Central memory CD4-positive, alpha-beta T cell (primary cell): ENCODE measurements at regions not wholly inside any gene's neighbourhood (a gene's known extent, or its start where the extent isn't known, plus 50 kb on each side); places are given as distances from the start of the nearest gene placed in this dataset.
"Not testable (repeated sequence)": the region's sequence is repeated elsewhere in the genome, so short reads cannot be mapped to it uniquely, and the experiment has no call there.

Experiments
- DNase-seq: peaks from one replicate; pipeline ENCODE4 v3.0.0; 2022

GRCh38 chr22:25397616-25398015 is 166.9 kb upstream of the GRK3 start:
- no peak for DNase-seq

- not testable (repeated sequence) for DNase-seq
Observed at GRCh38 chr22:25398591-25399062, 165.8 kb upstream of the GRK3 start.

GRCh38 chr22:25399649-25400151 is 164.8 kb upstream of the GRK3 start:
- DNase-seq: no peak

- DNase-seq: no peak
Observed at GRCh38 chr22:25402160-25402500, 162.3 kb upstream of the GRK3 start.

GRCh38 chr22:25402501-25403283 is 161.8 kb upstream of the GRK3 start:
- no peak for DNase-seq

- DNase-seq: no peak
Observed at GRCh38 chr22:25403284-25403810, 161.1 kb upstream of the GRK3 start.

GRCh38 chr22:25403811-25404471 is 160.5 kb upstream of the GRK3 start:
- DNase-seq: no peak

GRCh38 chr22:25404556-25404927 is 159.9 kb upstream of the GRK3 start:
- no peak for DNase-seq

GRCh38 chr22:25404928-25405816 is 159.3 kb upstream of the GRK3 start:
- peak; percentile 54 for DNase-seq

GRCh38 chr22:25405841-25406509 is 158.5 kb upstream of the GRK3 start:
- no peak for DNase-seq

GRCh38 chr22:25406510-25407210 is 157.8 kb upstream of the GRK3 start:
- DNase-seq: no peak

GRCh38 chr22:25407226-25407858 is 157.1 kb upstream of the GRK3 start:
- DNase-seq: no peak

- DNase-seq: no peak
Observed at GRCh38 chr22:25407859-25408229, 156.6 kb upstream of the GRK3 start.

- DNase-seq: no peak
Observed at GRCh38 chr22:25409240-25409639, 155.2 kb upstream of the GRK3 start.

- DNase-seq: no peak
Observed at GRCh38 chr22:25410849-25411248, 153.6 kb upstream of the GRK3 start.

- no peak for DNase-seq
Observed at GRCh38 chr22:25413620-25414019, 150.9 kb upstream of the GRK3 start.

GRCh38 chr22:25415731-25416130 is 148.7 kb upstream of the GRK3 start:
- DNase-seq: not testable (repeated sequence)

- not testable (repeated sequence) for DNase-seq
Observed at GRCh38 chr22:25417826-25418225, 146.6 kb upstream of the GRK3 start.

GRCh38 chr22:25419247-25420113 is 145.0 kb upstream of the GRK3 start:
- DNase-seq: no peak

GRCh38 chr22:25420114-25420441 is 144.4 kb upstream of the GRK3 start:
- not testable (repeated sequence) for DNase-seq
